ENCODE measurements at regions not wholly inside any gene's neighbourhood (a gene's known extent, or its start where the extent isn't known, plus 50 kb on each side); places are given as distances from the start of the nearest gene placed in this dataset.
"Not testable (repeated sequence)": the region's sequence is repeated elsewhere in the genome, so short reads cannot be mapped to it uniquely, and the experiment has no call there.

GRCh38 chr6:144362042-144363018 is 77.2 kb downstream of the UTRN start:
- Histone ChIP-seq H3K9me3 (ENCODE audit: control insufficient read depth, low read length) (no peaks in the 10 kb centered on the region), H3K36me3 (ENCODE audit: control insufficient read depth, insufficient read depth, low read length) (no peaks in the 10 kb centered on the region), H3K9ac (ENCODE audit: low read length) (no peak overlapping the region), H3K4me1 (ENCODE audit: control insufficient read depth, insufficient read depth, low read length) (peaks cover 17% of the 10 kb centered on the region), H3K27me3 (ENCODE audit: control insufficient read depth, insufficient read depth, low read length) (no peaks in the 10 kb centered on the region), H3K4me3 (ENCODE audit: low read length) (no peak overlapping the region)

DNA sequence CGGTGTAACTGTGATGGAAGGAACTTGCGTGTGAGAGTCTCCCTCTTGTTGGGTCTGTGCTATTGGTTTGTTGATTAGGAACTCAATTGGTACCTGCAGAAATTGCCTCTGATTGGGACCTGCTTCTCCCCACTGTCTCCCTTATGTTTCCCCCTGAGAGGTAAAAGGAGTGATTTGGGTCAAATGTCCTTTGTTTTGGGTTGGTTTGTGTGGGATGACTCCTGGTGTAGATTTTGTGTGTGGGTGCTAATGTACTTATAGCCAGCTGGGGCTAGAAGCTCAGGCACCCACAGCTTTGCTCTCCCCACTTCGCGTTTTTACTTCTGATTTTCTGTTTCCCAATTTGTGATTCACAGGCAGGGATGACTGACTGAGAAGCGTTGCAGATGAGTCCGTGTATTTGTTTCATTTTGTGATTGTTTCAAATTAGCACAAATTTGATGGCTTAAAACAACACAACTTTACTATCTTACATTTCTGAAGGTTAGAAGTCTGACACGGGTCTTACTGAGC is 79.1 kb downstream of the UTRN start:
- Histone ChIP-seq H3K4me3 (ENCODE audit: low read length) (no peak overlapping the region), H3K9me3 (ENCODE audit: control insufficient read depth, low read length) (no peaks in the 10 kb centered on the region), H3K4me1 (ENCODE audit: control insufficient read depth, insufficient read depth, low read length) (peaks cover 17% of the 10 kb centered on the region), H3K36me3 (ENCODE audit: control insufficient read depth, insufficient read depth, low read length) (no peaks in the 10 kb centered on the region), H3K9ac (ENCODE audit: low read length) (no peak overlapping the region), H3K27me3 (ENCODE audit: control insufficient read depth, insufficient read depth, low read length) (no peaks in the 10 kb centered on the region)

DNA sequence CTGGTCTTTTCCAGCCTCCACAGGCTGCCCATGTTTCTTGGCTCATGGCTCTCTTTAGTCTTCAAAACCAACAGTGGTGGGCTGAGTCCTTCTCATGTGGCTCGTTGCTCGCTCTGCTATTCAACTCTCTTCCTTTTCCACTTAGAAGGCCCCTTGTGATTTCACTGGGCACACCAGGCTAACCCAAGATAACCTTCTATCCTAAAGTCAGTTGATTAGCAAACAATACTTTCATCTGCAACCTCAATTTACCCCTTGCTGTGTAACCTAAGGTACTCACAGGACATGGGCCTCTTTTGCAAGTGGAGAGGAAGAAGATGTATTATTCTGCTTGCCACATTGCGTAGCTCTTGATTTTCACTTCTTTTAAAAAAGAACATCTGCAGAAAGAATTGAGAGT is 79.6 kb downstream of the UTRN start:
- Histone ChIP-seq H3K9me3 (ENCODE audit: control insufficient read depth, low read length) (no peaks in the 10 kb centered on the region), H3K4me1 (ENCODE audit: control insufficient read depth, insufficient read depth, low read length) (peaks cover 17% of the 10 kb centered on the region), H3K4me3 (ENCODE audit: low read length) (no peak overlapping the region), H3K9ac (ENCODE audit: low read length) (no peak overlapping the region), H3K36me3 (ENCODE audit: control insufficient read depth, insufficient read depth, low read length) (no peaks in the 10 kb centered on the region), H3K27me3 (ENCODE audit: control insufficient read depth, insufficient read depth, low read length) (no peaks in the 10 kb centered on the region)

GRCh38 chr6:144365271-144365670 is 80.1 kb downstream of the UTRN start:
- Histone ChIP-seq H3K9ac (ENCODE audit: low read length) (no peak overlapping the region), H3K9me3 (ENCODE audit: control insufficient read depth, low read length) (no peaks in the 10 kb centered on the region), H3K4me1 (ENCODE audit: control insufficient read depth, insufficient read depth, low read length) (peaks cover 17% of the 10 kb centered on the region), H3K27me3 (ENCODE audit: control insufficient read depth, insufficient read depth, low read length) (no peaks in the 10 kb centered on the region), H3K4me3 (ENCODE audit: low read length) (no peak overlapping the region), H3K36me3 (ENCODE audit: control insufficient read depth, insufficient read depth, low read length) (no peaks in the 10 kb centered on the region)

DNA sequence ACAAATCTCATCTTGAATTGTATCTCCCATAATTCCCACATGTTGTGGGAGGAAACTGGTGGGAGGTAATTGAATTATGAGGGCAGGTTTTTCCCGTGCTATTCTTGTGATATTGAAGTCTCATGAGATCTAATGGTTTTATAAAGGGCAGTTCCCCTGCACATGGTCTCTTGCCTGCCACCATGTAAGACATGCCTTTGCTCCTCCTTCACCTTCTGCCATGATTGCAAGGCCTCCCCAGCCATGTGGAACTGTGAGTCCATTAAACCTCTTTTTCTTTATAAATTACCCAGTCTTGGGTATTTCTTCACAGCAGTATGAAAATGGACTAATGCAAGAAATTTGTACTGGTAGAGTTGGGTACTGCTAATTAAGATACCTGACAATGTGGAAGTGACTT is 84.6 kb downstream of the UTRN start:
- H3K36me3 ChIP-seq (ENCODE audit: control insufficient read depth, insufficient read depth, low read length); H3K4me3 ChIP-seq (ENCODE audit: low read length); H3K27me3 ChIP-seq (ENCODE audit: control insufficient read depth, insufficient read depth, low read length); H3K9ac ChIP-seq (ENCODE audit: low read length); H3K4me1 ChIP-seq (ENCODE audit: control insufficient read depth, insufficient read depth, low read length); H3K9me3 ChIP-seq (ENCODE audit: control insufficient read depth, low read length): not testable (repeated sequence)

GRCh38 chr6:144372116-144372515 is 87.0 kb downstream of the UTRN start:
- Histone ChIP-seq H3K27me3 (ENCODE audit: control insufficient read depth, insufficient read depth, low read length) (no peaks in the 10 kb centered on the region), H3K36me3 (ENCODE audit: control insufficient read depth, insufficient read depth, low read length) (no peaks in the 10 kb centered on the region), H3K4me3 (ENCODE audit: low read length) (no peak overlapping the region), H3K9ac (ENCODE audit: low read length) (no peak overlapping the region), H3K9me3 (ENCODE audit: control insufficient read depth, low read length) (no peaks in the 10 kb centered on the region), H3K4me1 (ENCODE audit: control insufficient read depth, insufficient read depth, low read length) (peaks cover 16% of the 10 kb centered on the region)

DNA sequence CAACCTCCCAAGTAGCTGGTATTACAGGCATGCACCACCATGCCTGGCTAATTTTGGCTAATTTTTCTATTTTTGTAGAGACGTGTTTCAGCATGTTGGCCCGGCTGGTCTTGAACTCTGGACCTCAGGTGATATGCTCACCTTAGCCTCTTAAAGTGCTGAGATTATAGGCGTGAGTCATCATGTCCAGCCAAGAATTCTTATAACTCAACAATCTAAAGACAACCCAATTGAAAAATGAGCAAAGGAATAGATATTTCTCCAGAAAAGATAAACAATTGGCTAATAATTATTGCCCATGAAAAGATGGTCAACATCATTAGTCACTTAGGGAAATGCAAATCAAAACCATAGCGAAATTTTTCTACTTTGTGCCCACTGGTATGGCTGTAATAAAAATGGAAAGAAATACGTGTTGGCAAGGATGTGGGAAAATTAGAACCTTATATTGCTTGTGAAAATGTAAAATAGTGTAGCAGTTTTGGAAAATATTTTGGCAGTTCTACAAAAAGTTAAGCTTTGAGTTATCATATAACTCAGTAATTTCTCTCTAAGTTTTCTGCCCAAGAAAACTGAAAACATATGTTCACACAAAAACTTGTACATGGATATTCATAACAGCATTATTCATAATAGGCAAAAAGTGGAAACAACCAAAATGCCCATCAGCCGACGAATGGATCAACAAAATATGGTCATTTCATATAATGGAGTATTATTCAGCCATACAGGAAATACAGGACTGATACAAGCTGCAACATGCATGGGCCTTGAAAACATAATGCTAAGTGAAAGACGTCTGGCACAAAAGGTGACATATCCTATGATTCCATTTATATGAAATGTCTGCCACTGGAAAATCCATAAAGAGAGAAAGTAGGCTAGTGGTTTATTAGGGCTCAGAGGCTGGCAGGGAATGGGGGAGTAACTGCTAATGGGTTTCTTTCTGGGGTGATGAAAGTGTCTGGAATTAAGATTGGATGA is 87.8 kb downstream of the UTRN start:
- Histone ChIP-seq H3K9ac (ENCODE audit: low read length) (no peak overlapping the region), H3K4me1 (ENCODE audit: control insufficient read depth, insufficient read depth, low read length) (peaks cover 24% of the 10 kb centered on the region), H3K36me3 (ENCODE audit: control insufficient read depth, insufficient read depth, low read length) (no peaks in the 10 kb centered on the region), H3K27me3 (ENCODE audit: control insufficient read depth, insufficient read depth, low read length) (no peaks in the 10 kb centered on the region), H3K4me3 (ENCODE audit: low read length) (no peak overlapping the region), H3K9me3 (ENCODE audit: control insufficient read depth, low read length) (no peaks in the 10 kb centered on the region)

DNA sequence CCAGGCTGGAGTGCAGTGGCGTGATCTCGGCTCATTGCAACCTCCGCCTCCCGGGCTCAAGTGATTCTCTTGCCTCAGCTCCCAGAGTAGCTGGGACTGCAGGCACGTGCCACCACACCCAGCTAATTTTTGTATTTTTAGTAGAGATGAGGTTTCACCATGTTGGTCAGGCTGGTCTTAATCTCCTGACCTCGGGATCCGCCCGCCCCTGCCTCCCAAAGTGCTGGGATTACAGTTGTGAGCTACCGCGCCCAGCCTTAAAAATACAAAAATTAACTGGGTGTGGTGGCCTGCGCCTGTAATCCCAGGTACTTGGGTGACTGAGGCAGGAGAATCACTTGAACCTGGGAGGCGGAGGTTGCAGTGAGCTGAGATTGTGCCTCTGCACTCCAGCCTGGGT is 89.4 kb downstream of the UTRN start:
- H3K4me3 ChIP-seq (ENCODE audit: low read length); H3K9me3 ChIP-seq (ENCODE audit: control insufficient read depth, low read length); H3K36me3 ChIP-seq (ENCODE audit: control insufficient read depth, insufficient read depth, low read length); H3K9ac ChIP-seq (ENCODE audit: low read length); H3K27me3 ChIP-seq (ENCODE audit: control insufficient read depth, insufficient read depth, low read length): not testable (repeated sequence)
- peaks cover 40% of the 10 kb centered on the region for H3K4me1 ChIP-seq (ENCODE audit: control insufficient read depth, insufficient read depth, low read length)

- Histone ChIP-seq H3K4me3 (ENCODE audit: low read length) (no peak overlapping the region), H3K9ac (ENCODE audit: low read length) (no peak overlapping the region), H3K27me3 (ENCODE audit: control insufficient read depth, insufficient read depth, low read length) (no peaks in the 10 kb centered on the region), H3K9me3 (ENCODE audit: control insufficient read depth, low read length) (no peaks in the 10 kb centered on the region), H3K4me1 (ENCODE audit: control insufficient read depth, insufficient read depth, low read length) (peaks cover 40% of the 10 kb centered on the region), H3K36me3 (ENCODE audit: control insufficient read depth, insufficient read depth, low read length) (no peaks in the 10 kb centered on the region)
Observed at GRCh38 chr6:144377586-144378210, 92.6 kb downstream of the UTRN start.

- Histone ChIP-seq H3K9ac (ENCODE audit: low read length) (no peak overlapping the region), H3K36me3 (ENCODE audit: control insufficient read depth, insufficient read depth, low read length) (no peaks in the 10 kb centered on the region), H3K9me3 (ENCODE audit: control insufficient read depth, low read length) (no peaks in the 10 kb centered on the region), H3K4me1 (ENCODE audit: control insufficient read depth, insufficient read depth, low read length) (peaks cover 40% of the 10 kb centered on the region), H3K27me3 (ENCODE audit: control insufficient read depth, insufficient read depth, low read length) (no peaks in the 10 kb centered on the region), H3K4me3 (ENCODE audit: low read length) (no peak overlapping the region)
Observed at GRCh38 chr6:144378437-144378836, 93.3 kb downstream of the UTRN start.

DNA sequence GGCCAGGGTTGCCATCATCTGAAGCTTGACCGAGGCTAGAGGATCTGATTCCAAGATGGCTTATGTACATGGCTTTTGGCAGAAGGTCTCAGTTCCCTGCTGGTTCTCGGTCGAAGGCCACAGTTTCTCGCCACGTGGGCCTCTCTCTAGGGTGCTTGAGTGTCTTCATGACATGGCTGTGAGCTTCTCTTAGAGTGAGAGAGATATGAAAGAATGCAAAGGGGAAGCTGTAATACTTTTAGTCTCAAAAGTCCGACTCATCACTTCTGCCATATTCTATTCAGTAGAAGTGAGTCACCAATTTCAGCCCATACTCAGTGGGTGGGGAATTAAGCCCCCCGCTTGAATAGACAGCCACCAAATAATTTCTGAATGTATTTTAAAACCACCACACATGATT is 94.2 kb downstream of the UTRN start:
- peaks cover 40% of the 10 kb centered on the region for H3K4me1 ChIP-seq (ENCODE audit: control insufficient read depth, insufficient read depth, low read length)
- H3K4me3 ChIP-seq (ENCODE audit: low read length), result no peak overlapping the region
- H3K36me3 ChIP-seq (ENCODE audit: control insufficient read depth, insufficient read depth, low read length), result no peaks in the 10 kb centered on the region
- no peak overlapping the region for H3K9ac ChIP-seq (ENCODE audit: low read length)
- no peaks in the 10 kb centered on the region for H3K27me3 ChIP-seq (ENCODE audit: control insufficient read depth, insufficient read depth, low read length)
- no peaks in the 10 kb centered on the region for H3K9me3 ChIP-seq (ENCODE audit: control insufficient read depth, low read length)

All from mucosa of stomach (tissue), 1 donor.